ENCODE measurements at regions not wholly inside any gene's neighbourhood (a gene's known extent, or its start where the extent isn't known, plus 50 kb on each side); places are given as distances from the start of the nearest gene placed in this dataset.

DNA sequence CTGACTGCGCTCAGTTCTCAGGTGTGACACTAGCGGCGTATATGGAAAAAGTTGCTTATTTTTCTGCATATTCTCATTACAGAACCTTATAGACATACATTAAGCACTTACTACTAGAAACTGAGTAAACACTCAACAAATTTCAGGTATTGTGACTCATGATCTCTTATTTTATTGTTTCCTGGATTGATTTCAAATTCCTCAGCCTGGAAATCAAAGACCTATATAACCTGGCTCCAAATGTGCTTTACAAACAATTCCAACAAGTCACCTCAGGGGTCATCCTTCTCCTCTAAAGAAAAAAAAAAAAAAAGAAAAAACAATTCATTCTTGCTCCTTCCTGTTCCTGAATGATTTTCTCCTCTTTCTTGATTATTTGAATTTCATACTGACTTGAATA, 152.3 kb downstream of the ADAM29 start:
- no peak for TF ChIP-seq CTCF (IDR thresholded peaks at IDR 0.05)
- TF ChIP-seq POLR2A (IDR thresholded peaks at IDR 0.05), result no peak

Data from tibial nerve (tissue), 3 donors.